Fibroblast of lung (primary cell): ENCODE measurements at regions not wholly inside any gene's neighbourhood (a gene's known extent, or its start where the extent isn't known, plus 50 kb on each side); places are given as distances from the start of the nearest gene placed in this dataset.

Experiments
- CTCF ChIP-seq, 2 donors: IDR thresholded peaks in 1 of 2; conservative IDR thresholded peaks in 1 of 2; 1 replicate in 1 of 2; 2 replicates in 1 of 2; pipeline ENCODE4 v1.5.1; 2011 to 2012; ENCODE audit warnings: low read length in 2 of 2, control low read depth in 1 of 2, inconsistent platforms in 1 of 2, low read depth in 1 of 2, mild to moderate bottlenecking in 1 of 2
- EZH2 ChIP-seq: IDR thresholded peaks from 2 replicates; pipeline ENCODE4 v1.5.1; 2012; ENCODE audit warnings: low read length, control low read depth, mild to moderate bottlenecking; ENCODE audit errors: missing control alignments

DNA sequence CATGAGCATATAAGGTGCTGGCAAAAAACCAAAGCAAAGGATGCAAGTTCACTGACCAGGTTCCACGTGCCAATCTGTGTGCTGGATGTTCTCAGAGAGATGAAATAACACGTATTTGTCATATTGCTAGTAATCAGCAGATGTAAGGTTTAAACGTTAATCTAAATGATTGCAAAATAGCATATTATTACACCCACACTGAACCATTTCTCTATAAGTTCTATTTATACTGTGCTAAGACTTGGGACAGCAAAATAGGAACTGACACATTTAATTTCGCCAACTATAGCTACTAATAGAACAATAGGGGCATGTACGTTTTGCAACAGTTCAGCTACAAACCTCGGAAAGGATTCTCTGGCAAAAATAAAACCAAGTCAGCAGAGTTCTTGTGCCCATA is 350.3 kb upstream of the ZNF385D start:
- no peak for TF ChIP-seq CTCF (conservative IDR thresholded peaks at IDR 0.05 in 1 of 2, IDR thresholded peaks at IDR 0.05 in 1 of 2; ENCODE audit: low read depth in 1 of 2, low read length in 2 of 2)
- TF ChIP-seq EZH2, result no peak
